SHP77 treated with DMSO at 0.1 percent for 48 hours (cell line): ENCODE measurements at regions not wholly inside any gene's neighbourhood (a gene's known extent, or its start where the extent isn't known, plus 50 kb on each side); places are given as distances from the start of the nearest gene placed in this dataset.

Source experiments
- DNase-seq: peaks from one replicate; lab custom pipeline; 2025; lab: John Stamatoyannopoulos, UW

GRCh38 chrX:10747975-10748374 lies 127.6 kb upstream of the MID1 start:
- no peak for DNase-seq

GRCh38 chrX:10749113-10749512 lies 128.7 kb upstream of the MID1 start:
- DNase-seq, result no peak

GRCh38 chrX:10750581-10750980 lies 130.2 kb upstream of the MID1 start:
- no peak for DNase-seq

GRCh38 chrX:10753116-10753515 lies 132.7 kb upstream of the MID1 start:
- no peak for DNase-seq

- DNase-seq, result no peak
Observed at GRCh38 chrX:10754445-10754844, 134.1 kb upstream of the MID1 start.

GRCh38 chrX:10755439-10756334 lies 135.3 kb upstream of the MID1 start:
- no peak for DNase-seq

- DNase-seq, result no peak
Observed at GRCh38 chrX:10756441-10756840, 136.1 kb upstream of the MID1 start.

- DNase-seq, result no peak
Observed at GRCh38 chrX:10759141-10759799, 138.9 kb upstream of the MID1 start.

GRCh38 chrX:10761447-10761846 lies 141.1 kb upstream of the MID1 start:
- DNase-seq, result no peak

- DNase-seq, result peak; percentile 20
Observed at GRCh38 chrX:10769195-10769594, 148.8 kb upstream of the MID1 start.

GRCh38 chrX:10769696-10770619 lies 149.6 kb upstream of the MID1 start:
- DNase-seq, result peak; percentile 42

- no peak for DNase-seq
Observed at GRCh38 chrX:10773318-10773717, 152.9 kb upstream of the MID1 start.

- DNase-seq, result no peak
Observed at GRCh38 chrX:10781847-10782530, 161.6 kb upstream of the MID1 start.

GRCh38 chrX:10783451-10783995 lies 163.1 kb upstream of the MID1 start:
- DNase-seq, result no peak

GRCh38 chrX:10787264-10787663 lies 166.9 kb upstream of the MID1 start:
- no peak for DNase-seq

- no peak for DNase-seq
Observed at GRCh38 chrX:10794203-10794630, 173.8 kb upstream of the MID1 start.

GRCh38 chrX:10795721-10796120 lies 175.3 kb upstream of the MID1 start:
- DNase-seq, result no peak

- no peak for DNase-seq
Observed at GRCh38 chrX:10797466-10797865, 177.1 kb upstream of the MID1 start.

- DNase-seq, result no peak
Observed at GRCh38 chrX:10798041-10798440, 177.7 kb upstream of the MID1 start.

GRCh38 chrX:10800796-10801195 lies 180.4 kb upstream of the MID1 start:
- no peak for DNase-seq

GRCh38 chrX:10811111-10811510 lies 190.7 kb upstream of the MID1 start:
- DNase-seq, result no peak
